ENCODE measurements at regions not wholly inside any gene's neighbourhood (a gene's known extent, or its start where the extent isn't known, plus 50 kb on each side); places are given as distances from the start of the nearest gene placed in this dataset.
"Not testable (repeated sequence)": the region's sequence is repeated elsewhere in the genome, so short reads cannot be mapped to it uniquely, and the experiment has no call there.

DNA sequence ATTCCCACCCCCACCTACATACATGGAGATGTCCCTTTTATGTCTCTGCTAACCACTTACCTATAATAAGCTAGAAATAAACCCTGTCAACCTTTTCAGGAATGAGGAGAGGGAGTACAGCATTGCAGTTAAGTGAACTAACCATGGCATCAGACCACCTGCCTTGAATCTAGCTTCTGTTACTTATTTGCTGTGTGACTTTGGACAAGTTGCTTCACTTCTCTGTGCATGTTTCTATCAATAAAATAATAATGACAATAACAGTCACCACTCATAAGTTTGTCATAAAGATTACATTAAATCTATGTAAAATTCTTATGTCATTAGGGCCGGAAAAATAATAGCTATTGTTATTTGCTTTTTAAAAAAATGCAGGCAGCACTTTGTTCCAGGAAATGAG, 881.1 kb upstream of the AUTS2 start:
- TF ChIP-seq ZFX (IDR thresholded peaks at IDR 0.05), result no peak
- no peak for TF ChIP-seq CTCF (conservative IDR thresholded peaks at IDR 0.05)
- H3K27ac ChIP-seq, result no peak overlapping the region

DNA sequence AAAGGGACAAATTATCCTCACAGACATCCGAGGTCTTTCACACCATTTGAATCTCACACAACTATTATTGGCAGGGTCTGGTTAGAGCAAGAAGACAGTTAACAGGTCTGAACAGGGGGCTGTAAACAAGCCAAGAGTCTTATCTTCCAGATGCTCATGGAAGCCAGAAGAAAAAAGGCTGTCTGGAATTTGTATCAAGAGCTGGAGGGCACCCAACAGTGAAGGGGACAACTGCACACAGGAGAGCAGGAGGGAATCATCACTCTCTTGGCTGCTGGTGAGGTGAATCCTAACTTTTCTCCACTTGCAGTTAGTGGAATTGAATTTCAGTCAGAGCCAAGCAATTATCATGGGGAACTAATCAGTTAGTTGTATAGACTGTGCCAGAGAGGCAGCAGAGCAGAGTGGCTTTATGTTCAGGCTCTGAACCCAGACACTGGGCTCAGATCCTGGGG, 880.2 kb upstream of the AUTS2 start:
- no peak for TF ChIP-seq ZFX (IDR thresholded peaks at IDR 0.05)
- no peak for TF ChIP-seq CTCF (conservative IDR thresholded peaks at IDR 0.05)
- H3K27ac ChIP-seq, result no peak overlapping the region

GRCh38 chr7:68720697-68721096, 877.6 kb upstream of the AUTS2 start:
- no peak overlapping the region for H3K27ac ChIP-seq
- TF ChIP-seq CTCF (conservative IDR thresholded peaks at IDR 0.05) (no peak), ZFX (IDR thresholded peaks at IDR 0.05) (no peak)

GRCh38 chr7:68722044-68722443, 876.2 kb upstream of the AUTS2 start:
- TF ChIP-seq ZFX (IDR thresholded peaks at IDR 0.05) (no peak), CTCF (conservative IDR thresholded peaks at IDR 0.05) (no peak)
- H3K27ac ChIP-seq, result no peak overlapping the region

DNA sequence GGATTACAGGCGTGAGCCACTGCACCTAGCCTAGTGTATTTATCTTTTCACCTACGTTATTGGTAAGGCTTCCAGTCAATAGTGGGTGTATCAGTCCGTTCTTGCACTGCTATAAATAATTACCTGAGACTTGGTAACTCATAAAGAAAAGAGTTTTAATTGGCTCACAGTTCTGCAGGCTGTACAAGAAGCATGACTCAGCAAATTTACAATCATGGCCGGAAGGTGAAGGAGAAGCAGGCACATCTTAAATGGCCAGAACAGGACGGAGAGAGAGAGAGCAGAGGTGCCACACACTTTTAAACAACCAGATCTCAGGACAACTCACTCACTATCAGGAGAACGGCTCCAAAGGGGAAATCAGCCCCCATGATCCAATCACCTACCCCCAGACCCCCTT, 873.3 kb upstream of the AUTS2 start:
- TF ChIP-seq CTCF (conservative IDR thresholded peaks at IDR 0.05) (no peak), ZFX (IDR thresholded peaks at IDR 0.05) (no peak)
- no peak overlapping the region for H3K27ac ChIP-seq

DNA sequence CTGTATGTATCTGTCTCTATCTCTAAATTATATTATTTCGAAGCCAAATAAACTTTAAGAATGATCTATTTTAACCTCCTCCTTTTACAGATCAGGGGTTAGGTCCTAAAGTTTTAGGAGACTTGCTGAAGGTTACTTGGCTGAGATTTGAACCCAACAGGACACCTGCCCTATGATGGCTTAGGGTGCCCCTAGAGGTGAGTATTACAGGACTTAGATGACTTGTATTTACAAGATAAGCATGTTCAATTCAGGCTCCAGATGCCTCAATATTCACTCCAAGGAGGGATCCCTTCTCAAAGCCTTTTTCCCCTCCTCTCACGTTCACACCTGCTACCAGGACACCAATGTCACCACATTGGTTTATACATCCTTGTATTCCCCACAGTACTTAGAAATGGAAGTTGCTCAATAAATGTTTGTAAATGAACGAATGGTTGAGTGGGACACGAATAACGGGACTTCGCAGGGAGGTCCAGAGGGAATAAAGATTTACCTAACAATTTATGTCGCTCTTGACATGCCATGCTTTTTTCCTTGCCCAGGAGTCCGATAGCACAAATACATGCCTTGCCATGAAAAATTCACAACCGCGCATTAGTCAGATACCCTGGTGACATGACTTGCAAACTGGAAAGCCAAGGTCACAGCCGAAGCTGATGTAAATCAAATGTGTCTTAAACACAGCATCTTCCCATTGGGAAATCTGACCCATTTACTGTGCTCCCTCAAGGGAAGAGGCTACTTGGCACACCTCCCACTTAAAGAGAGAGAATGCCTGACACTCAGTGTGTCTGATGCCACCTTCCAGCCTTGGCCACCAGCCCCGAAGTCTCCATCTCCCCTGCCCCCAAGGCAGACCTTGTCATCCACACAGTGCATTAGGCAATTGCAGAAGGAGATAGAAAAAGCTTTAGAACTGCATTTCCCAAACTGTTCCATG, 872.2 kb upstream of the AUTS2 start:
- no peak overlapping the region for H3K27ac ChIP-seq
- TF ChIP-seq ZFX (IDR thresholded peaks at IDR 0.05) (no peak), CTCF (conservative IDR thresholded peaks at IDR 0.05) (no peak; the same call in 1 of the 2 replicates)

GRCh38 chr7:68728720-68729119, 869.6 kb upstream of the AUTS2 start:
- H3K27ac ChIP-seq, result not testable (repeated sequence)

DNA sequence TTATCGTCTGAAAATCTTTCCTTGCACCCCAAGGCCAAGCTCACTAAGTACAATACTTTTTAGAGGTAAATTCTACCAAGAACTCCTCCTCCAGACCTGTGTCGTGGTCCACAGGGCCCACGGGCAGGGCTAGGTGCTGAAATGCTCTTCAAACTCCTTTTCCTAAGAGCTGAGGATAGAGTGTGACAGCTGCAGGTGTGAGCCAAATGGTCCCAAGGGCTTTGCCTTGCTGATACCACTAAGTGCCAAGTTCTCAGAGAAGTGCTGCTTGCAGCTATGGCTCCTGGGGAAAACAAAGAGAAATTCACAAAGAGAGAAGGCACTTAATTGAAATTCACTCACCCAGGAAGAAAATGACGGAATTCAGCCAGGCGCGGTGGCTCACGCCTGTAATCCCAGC, 868.9 kb upstream of the AUTS2 start:
- TF ChIP-seq ZFX (IDR thresholded peaks at IDR 0.05), result no peak
- TF ChIP-seq CTCF (conservative IDR thresholded peaks at IDR 0.05), result no peak
- H3K27ac ChIP-seq, result no peak overlapping the region

All from C4-2B (cell line).